ENCODE measurements at regions not wholly inside any gene's neighbourhood (a gene's known extent, or its start where the extent isn't known, plus 50 kb on each side); places are given as distances from the start of the nearest gene placed in this dataset.

GRCh38 chr11:92024788-92025187 lies 199.8 kb upstream of the FAT3 start:
- TF ChIP-seq CTCF (IDR thresholded peaks at IDR 0.05; ENCODE audit: insufficient read depth, low read length), result no peak
- TF ChIP-seq POLR2AphosphoS5 (IDR thresholded peaks at IDR 0.05; ENCODE audit: low read depth), result no peak
- TF ChIP-seq REST (IDR thresholded peaks at IDR 0.05; ENCODE audit: insufficient replicate concordance, low read depth), result no peak
